Small intestine (tissue), 7 donors: ENCODE measurements at regions not wholly inside any gene's neighbourhood (a gene's known extent, or its start where the extent isn't known, plus 50 kb on each side); places are given as distances from the start of the nearest gene placed in this dataset.

Source experiments
- DNase-seq, 2 donors: peaks; one replicate each; pipeline versions ENCODE4 v3.0.0 to v3.0.0-alpha.2; 2013
- FAIRE-seq: peaks from 2 replicates; lab custom pipeline; 2012; peaks lifted over from hg19 to GRCh38; lab: Jason Lieb, UNC
- H3K27ac ChIP-seq, 3 donors: one replicate each; pipeline ENCODE4 v1.5.1; 2013; ENCODE audit warnings: low read length in 2 of 3, mild to moderate bottlenecking in 2 of 3, control low read depth in 1 of 3, inconsistent platforms in 1 of 3, low read depth in 1 of 3, moderate library complexity in 1 of 3
- H3K27me3 ChIP-seq, 3 donors: one replicate each; pipeline ENCODE4 v1.6.1; 2013; ENCODE audit warnings: low read length in 3 of 3, inconsistent platforms in 1 of 3; ENCODE audit not compliant: control insufficient read depth in 3 of 3, insufficient read depth in 3 of 3
- H3K36me3 ChIP-seq, 3 donors: one replicate each; pipeline ENCODE4 v1.6.1; 2013; ENCODE audit warnings: low read length in 3 of 3, inconsistent platforms in 1 of 3, low read depth in 1 of 3, mild to moderate bottlenecking in 1 of 3, moderate library complexity in 1 of 3; ENCODE audit not compliant: control insufficient read depth in 3 of 3, insufficient read depth in 2 of 3
- H3K4me1 ChIP-seq, 3 donors: one replicate each; pipeline ENCODE4 v1.6.1; 2013; ENCODE audit warnings: low read length in 2 of 3, inconsistent platforms in 1 of 3, low read depth in 1 of 3, mild to moderate bottlenecking in 1 of 3, moderate library complexity in 1 of 3; ENCODE audit not compliant: control insufficient read depth in 3 of 3, insufficient read depth in 2 of 3
- H3K4me3 ChIP-seq, 3 donors: one replicate each; pipeline ENCODE4 v1.5.1; 2013; ENCODE audit warnings: low read length in 3 of 3, control low read depth in 1 of 3, inconsistent platforms in 1 of 3, low read depth in 1 of 3, mild to moderate bottlenecking in 1 of 3, moderate library complexity in 1 of 3
- H3K9me3 ChIP-seq, 2 donors: one replicate each; pipeline ENCODE4 v1.6.1; 2013; ENCODE audit warnings: low read depth in 1 of 2, low read length in 1 of 2; ENCODE audit not compliant: control insufficient read depth in 2 of 2, insufficient read depth in 1 of 2
- WGBS, 3 donors: extraction: QIAGEN DNeasy Blood & Tissue Kit; methylation state at CpG; one replicate each; pipeline ENCODE4 v1.1.7; 2013; 5-methylcytosine and 5-hydroxymethylcytosine counted together
- donor health status: healthy with polysubstance abuse.
- donor health status: control.
- donor health status: control.
- donor health status: Bipolar disorder and iron deficiency.
- donor health status: healthy.

DNA sequence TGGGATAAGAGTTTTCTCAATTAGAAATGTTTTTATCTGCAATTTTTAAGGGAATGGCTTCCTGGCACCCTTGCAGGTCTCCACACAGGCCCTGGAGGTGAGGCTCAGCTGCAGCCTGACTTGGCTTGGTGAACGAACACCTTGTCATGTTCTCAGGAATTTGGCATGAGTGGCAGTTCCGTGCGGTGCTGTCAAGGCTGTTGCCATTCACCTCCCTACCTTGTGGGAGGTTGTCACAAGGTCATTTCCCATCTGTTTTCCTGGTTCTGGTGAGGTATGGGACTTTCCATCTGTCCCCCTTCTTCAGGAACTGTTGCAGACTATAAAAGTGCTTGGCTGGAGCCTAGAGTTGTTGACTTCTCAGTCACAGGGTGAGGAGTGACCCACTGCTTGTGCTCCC is 82.9 kb downstream of the ELOVL4 start:
- Histone ChIP-seq H3K27ac (no peak overlapping the region), H3K27me3 (no peaks in the 10 kb centered on the region), H3K36me3 (no peaks in the 10 kb centered on the region), H3K4me3 (no peak overlapping the region), H3K4me1 (peaks cover 0 to 3% (median 0%) of the 10 kb centered on the region in 3 donors), H3K9me3 (no peaks in the 10 kb centered on the region)
- no peak for DNase-seq
- 74 to 79% (median 78%) methylated on average over 3 of the region's 3 CpGs for WGBS, 3 donors
- no peak for FAIRE-seq

DNA sequence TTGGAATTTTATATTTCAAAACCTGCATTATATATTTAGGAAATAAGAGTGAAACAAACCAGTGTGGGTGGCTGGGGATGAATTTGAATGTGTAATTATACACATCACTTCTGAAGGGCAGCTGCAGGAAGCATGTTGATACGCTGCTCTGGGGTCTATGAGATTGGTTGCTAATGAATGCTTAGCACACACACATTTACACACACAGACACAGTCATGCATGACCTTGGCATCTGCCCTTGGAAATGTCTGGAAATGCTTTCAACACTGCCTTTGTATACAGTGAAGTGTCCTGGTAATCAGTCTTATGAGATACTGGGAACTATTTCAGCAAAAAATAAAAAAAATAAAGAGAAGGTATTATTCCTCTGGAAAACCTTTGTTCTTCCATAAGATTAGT is 83.4 kb downstream of the ELOVL4 start:
- H3K27ac ChIP-seq, result no peak overlapping the region
- H3K36me3 ChIP-seq, result no peaks in the 10 kb centered on the region
- 74 to 94% (median 83%) methylated on average over 1 of the region's 1 CpG for WGBS, 3 donors
- H3K4me3 ChIP-seq, result no peak overlapping the region
- peaks cover 0 to 3% (median 0%) of the 10 kb centered on the region in 3 donors for H3K4me1 ChIP-seq
- FAIRE-seq, result no peak
- no peaks in the 10 kb centered on the region for H3K9me3 ChIP-seq
- no peak for DNase-seq
- H3K27me3 ChIP-seq, result no peaks in the 10 kb centered on the region

DNA sequence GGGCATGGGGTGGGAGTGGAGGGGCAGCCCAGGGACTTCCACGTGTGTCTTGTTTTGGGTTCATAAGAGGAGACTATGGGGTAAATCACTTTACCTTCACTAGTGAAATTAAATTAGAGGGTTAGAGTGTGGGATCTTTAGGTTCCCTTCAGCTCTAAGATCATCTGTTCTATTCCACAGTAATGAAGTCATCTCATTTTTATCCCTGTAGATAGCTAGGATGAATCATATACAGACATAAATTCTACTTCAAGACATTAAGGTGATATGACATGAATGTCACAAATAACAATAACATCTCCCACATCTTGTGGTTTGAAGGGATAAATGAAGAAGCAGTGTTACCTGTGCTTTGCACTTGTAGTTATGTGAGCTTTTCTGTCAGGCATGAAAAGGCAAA is 83.8 kb downstream of the ELOVL4 start:
- 72 to 85% (median 83%) methylated on average over 1 of the region's 1 CpG for WGBS, 3 donors
- Histone ChIP-seq H3K36me3 (no peaks in the 10 kb centered on the region), H3K27me3 (no peaks in the 10 kb centered on the region), H3K9me3 (no peaks in the 10 kb centered on the region), H3K4me3 (no peak overlapping the region), H3K4me1 (peaks cover 0 to 3% (median 0%) of the 10 kb centered on the region in 3 donors), H3K27ac (no peak overlapping the region)
- DNase-seq, result no peak
- FAIRE-seq, result no peak

DNA sequence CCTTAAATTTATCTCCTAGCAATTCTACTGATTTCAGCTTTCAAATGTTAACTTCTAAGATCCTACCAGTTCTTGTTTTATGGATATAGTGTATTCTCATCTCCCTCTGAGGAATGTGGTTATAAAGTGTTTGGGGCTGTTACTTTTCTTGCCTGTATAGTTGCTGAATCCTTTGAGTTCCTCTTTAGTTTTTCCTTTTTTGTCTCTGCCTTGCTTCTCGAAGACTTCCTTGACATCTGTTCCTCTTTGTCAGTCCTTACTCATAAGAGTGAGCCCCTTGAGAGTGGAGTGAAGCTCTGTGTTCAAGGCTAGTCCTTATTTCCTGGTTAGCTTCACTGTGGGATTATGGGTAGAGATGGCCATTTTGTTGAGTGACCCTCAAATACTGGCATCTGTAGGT is 84.6 kb downstream of the ELOVL4 start:
- FAIRE-seq, result no peak
- Histone ChIP-seq H3K4me1 (no peaks in the 10 kb centered on the region), H3K9me3 (no peaks in the 10 kb centered on the region), H3K27ac (no peak overlapping the region), H3K27me3 (no peaks in the 10 kb centered on the region), H3K4me3 (no peak overlapping the region), H3K36me3 (no peaks in the 10 kb centered on the region)
- DNase-seq, result no peak
- WGBS, 3 donors, result 71 to 100% (median 77%) methylated on average over 1 of the region's 1 CpG

DNA sequence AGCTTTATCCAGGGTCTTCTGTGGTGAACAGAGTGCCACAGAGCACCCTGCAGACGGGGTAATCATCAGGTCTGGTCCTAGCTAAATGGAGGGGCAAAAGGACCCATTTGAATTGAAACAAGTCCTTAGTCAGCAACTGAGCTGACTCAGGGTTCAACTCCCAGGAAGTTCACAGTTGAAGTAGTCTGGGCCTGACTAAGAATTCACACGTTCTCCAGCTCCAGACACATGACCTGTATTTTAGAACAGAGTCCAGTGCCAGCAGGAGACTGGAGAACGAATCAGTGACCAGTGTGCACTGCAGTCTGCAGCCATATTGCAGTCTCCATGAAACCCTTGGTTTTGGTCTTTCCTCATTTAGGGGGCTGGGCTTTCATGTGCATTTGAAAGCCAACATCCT is 85.2 kb downstream of the ELOVL4 start:
- H3K27ac ChIP-seq, result no peak overlapping the region
- WGBS, 3 donors, result 66 to 73% (median 66%) methylated on average over 3 of the region's 3 CpGs
- H3K4me3 ChIP-seq, result no peak overlapping the region
- H3K36me3 ChIP-seq, result no peaks in the 10 kb centered on the region
- H3K9me3 ChIP-seq, result no peaks in the 10 kb centered on the region
- FAIRE-seq, result no peak
- DNase-seq, result no peak
- no peaks in the 10 kb centered on the region for H3K4me1 ChIP-seq
- no peaks in the 10 kb centered on the region for H3K27me3 ChIP-seq

DNA sequence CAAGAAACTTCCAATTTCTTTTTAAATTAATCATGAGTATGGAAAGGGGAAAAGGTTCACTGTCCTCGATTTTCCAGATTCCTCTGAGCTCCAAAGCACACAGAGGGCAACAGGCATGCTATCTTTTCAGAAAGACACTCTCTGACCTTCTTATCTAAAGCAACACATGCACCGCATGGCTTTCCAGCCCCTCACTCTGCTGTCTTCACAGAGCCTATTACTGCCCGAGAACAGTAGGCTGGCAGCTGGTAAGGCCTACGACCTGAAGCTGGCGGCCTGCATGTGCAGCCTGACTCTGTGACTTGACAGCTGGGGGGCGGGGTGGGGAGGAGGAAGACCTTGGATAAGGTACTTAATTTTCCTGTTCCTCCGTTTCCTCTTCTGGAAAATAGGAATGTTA is 86.3 kb downstream of the ELOVL4 start:
- Histone ChIP-seq H3K4me1 (no peaks in the 10 kb centered on the region), H3K27me3 (no peaks in the 10 kb centered on the region), H3K27ac (no peak overlapping the region), H3K4me3 (no peak overlapping the region), H3K9me3 (no peaks in the 10 kb centered on the region), H3K36me3 (no peaks in the 10 kb centered on the region)
- no peak for FAIRE-seq
- 65 to 72% (median 70%) methylated on average over 7 of the region's 7 CpGs for WGBS, 3 donors
- DNase-seq, result no peak

DNA sequence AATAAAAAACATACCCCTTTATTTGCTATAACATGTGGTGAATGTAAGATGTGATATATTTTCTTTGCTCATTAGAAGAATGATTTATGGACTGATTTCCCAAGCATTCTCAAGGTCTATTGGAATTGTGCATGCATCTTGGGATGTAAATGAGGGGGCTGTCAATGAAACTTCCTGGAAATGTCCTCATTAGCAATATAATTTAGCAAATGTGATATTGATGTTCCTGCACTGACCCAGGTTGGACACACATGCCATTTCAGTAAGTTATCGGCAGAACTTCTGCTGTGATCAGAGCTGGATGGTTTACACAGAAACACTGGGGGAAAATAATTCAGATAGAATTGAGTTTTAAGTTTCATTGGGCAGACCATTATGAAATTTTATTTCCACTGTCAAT is 99.9 kb downstream of the ELOVL4 start:
- no peak for FAIRE-seq
- WGBS, 3 donors, result 92 to 97% (median 96%) methylated on average over 1 of the region's 1 CpG

DNA sequence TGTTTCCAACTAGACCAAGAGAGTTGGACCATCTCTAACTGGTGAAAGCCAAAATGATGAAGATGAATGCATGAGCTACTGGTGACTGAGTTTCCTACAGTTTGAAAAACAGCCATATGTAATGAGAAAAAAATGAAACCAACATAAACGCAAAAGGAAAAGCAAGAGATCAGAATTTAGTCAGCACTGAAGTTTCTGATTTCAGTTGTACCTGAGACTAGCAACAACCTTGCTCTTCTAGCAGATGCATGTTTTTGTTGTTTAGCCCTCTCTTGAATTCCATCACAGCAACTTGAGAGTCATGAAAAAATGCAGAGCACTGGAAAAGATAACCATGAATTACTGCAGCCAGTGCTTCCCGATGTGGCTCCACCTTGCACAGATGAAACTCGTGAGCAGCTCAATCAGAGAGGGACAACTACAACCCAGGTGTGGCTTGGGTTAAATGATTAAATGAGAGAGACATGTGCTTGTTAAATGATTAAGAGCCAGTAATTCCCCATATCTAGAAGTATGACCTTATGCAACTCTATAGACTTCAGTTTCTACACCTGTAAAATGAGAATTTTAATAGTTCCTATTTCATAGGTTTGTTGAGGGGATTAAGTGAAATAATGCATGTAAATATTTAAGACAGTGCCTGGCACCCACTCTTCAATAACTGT is 104.8 kb downstream of the ELOVL4 start:
- H3K27me3 ChIP-seq, result no peaks in the 10 kb centered on the region
- no peak overlapping the region for H3K27ac ChIP-seq
- H3K9me3 ChIP-seq, result peaks cover 0 to 3% of the 10 kb centered on the region in 2 donors
- no peak overlapping the region for H3K4me3 ChIP-seq
- WGBS, 3 donors, result 68 to 83% (median 79%) methylated on average over 3 of the region's 3 CpGs
- FAIRE-seq (no peak), DNase-seq (no peak)
- no peaks in the 10 kb centered on the region for H3K4me1 ChIP-seq
- no peaks in the 10 kb centered on the region for H3K36me3 ChIP-seq

More for the DNA sequence above, 99.9 kb downstream of the ELOVL4 start:
- Histone ChIP-seq H3K27me3 (no peaks in the 10 kb centered on the region), H3K9me3 (no peaks in the 10 kb centered on the region), H3K4me1 (no peaks in the 10 kb centered on the region), H3K4me3 (no peak overlapping the region), H3K27ac (no peak overlapping the region), H3K36me3 (no peaks in the 10 kb centered on the region)
- DNase-seq, result no peak
